IPS DF 19.7 (cell line): ENCODE measurements at regions not wholly inside any gene's neighbourhood (a gene's known extent, or its start where the extent isn't known, plus 50 kb on each side); places are given as distances from the start of the nearest gene placed in this dataset.

Experiments
- DNase-seq: peaks from one replicate; pipeline ENCODE4 v3.0.0-alpha.2; 2013; ENCODE audit warnings: low read depth, low spot score

GRCh38 chr7:17601921-17602320 lies 303.5 kb downstream of the AHR start:
- no peak for DNase-seq

DNA sequence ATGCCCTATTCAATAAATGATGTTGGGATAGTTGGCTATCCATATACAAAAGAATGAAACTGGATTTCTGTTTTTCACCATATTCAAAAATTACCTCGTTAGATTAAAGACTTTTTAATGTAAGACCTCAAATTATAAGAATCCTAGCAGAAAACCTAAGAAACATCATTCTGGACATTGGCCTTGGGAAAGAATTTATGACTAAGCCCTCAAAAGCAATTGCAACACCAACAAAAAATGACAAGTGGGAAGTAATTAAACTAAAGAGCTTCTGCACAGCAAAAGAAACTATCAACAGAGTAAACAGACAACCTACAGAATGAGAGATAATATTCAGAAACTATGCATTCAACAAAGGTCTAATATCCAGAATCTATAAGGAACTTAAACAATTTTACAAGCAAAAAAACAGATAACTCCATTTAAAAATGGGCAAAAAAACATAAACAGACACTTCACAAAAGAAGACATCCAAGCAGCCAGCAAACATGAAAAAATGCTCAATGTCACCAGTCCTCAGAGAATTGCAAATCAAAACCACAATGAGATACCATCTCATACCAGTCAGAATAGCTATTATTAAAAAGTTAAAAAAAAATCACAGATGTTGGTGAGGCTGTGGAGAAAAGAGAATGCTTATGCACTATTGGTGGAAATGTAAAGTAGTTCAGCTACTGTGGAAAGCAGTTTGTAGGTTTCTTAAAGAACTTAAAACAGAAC lies 309.8 kb downstream of the AHR start:
- DNase-seq, result no peak

DNA sequence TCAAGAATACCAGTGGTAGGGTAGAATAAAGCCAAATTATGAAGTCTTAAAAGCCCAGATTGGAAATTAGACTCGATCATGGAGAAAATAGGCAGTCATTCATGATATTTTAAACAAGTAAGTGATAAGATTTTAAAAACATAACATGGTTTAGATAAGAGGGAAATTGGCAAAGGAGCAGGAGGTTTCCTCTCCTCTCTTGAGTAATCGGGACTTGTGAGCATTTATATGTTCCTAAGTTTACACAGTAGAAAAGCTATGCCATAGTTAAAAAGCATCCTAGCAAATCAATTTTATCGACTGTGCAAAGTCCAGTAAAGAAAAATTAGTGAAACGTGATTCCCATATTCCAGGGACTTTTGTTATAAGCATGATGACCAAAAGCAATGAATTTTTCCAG lies 313.2 kb downstream of the AHR start:
- no peak for DNase-seq

GRCh38 chr7:17613338-17614041 lies 315.0 kb downstream of the AHR start:
- DNase-seq, result no peak

DNA sequence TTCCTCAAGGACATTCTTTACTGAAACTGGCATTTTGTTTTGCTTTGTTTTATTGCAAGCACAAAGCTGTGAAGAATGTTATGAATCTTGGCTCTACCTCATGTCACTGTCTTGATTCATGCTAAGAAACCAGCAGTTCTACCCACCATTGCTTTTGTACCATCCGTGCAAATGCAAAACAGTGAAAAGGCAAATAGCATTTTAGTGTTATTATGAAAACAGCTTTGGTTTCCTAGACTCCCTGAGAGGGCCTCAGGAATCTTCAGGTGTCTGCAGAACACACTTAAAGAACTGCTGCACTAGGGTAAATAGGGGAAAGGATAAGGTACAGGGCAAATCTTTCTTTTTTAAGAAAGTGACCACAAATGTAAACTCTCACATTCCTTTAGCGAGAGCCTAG lies 318.9 kb downstream of the AHR start:
- DNase-seq, result no peak

- DNase-seq, result no peak
Observed at GRCh38 chr7:17617857-17618651, 319.6 kb downstream of the AHR start.

GRCh38 chr7:17618652-17618974 lies 320.2 kb downstream of the AHR start:
- no peak for DNase-seq

GRCh38 chr7:17619196-17619818 lies 320.9 kb downstream of the AHR start:
- DNase-seq, result no peak

- no peak for DNase-seq
Observed at GRCh38 chr7:17620566-17620965, 319.7 kb downstream of the SNX13 start.

DNA sequence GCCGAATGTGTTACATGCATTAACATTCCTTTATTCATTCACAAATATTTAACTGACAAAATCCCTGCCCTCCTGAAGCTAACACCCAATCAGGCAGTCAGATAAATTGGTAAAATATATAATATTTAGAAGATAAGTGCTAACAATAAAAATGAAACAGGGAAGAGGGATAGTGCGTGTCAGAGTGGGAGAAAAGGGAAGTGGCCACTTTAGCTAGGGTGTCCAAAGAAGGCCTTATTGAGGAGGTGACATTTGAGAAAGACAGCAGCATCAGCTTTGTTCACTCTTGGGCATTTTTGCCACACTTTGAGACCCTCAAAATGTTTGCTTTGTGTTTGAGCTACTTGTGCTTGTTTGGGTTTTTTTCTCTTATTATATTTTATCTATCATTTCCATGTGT lies 317.8 kb downstream of the SNX13 start:
- no peak for DNase-seq

GRCh38 chr7:17623546-17624185 lies 316.6 kb downstream of the SNX13 start:
- no peak for DNase-seq

DNA sequence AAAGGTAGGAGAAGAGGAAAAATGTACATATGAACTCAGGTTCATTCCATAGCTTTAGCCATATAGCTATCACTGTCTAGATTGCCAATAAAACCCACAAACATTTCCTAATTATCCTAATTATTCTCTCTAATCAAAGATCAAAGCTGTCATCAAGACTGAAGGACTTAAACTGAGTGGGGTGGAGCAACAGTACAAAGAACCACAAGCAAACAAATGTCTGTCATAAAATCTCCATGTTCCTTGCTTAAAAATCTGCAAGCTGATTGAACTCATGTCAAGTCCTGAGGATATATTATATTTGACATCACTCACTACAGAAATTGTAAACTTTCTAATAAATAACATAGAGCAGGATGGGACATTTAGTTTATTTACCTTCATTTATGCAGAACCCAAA lies 315.9 kb downstream of the SNX13 start:
- no peak for DNase-seq

DNA sequence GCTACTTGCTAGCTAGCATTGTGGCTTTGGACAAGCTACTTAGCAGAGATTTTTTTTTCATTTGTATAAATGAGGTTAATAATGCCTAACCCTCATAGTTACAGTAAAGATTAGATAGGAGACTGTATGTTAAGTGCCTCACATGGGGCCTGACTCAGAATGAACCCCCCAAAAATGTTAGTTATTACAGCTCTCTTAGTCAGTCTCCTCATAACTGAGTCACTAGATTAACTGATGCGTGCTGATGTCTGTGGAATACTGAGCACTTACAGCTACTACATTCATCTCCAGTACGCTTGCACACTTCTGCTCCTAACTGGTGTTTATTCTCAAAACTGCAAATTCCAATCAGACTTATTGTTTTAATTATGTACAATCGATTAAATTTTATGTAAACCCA lies 315.3 kb downstream of the SNX13 start:
- DNase-seq, result no peak

DNA sequence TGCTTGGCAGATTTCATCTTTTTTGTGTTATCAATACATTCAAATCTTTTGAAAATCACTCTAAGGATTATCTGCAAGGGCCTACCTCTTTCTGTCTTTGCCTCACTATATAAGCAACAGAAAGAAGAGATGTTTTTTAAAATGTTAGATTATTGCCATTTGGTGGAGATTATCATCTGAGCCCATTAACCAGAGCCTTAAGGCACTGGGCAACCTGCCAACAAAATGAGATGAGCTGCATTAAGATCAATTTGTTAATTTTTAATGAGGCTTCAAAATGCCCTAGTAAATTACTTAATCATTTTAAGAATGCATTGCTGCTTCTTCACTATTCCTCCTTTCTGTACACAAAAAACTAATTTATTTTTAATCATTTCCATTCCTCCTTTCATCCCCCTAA lies 314.1 kb downstream of the SNX13 start:
- DNase-seq, result no peak

- DNase-seq, result no peak
Observed at GRCh38 chr7:17631061-17631460, 309.2 kb downstream of the SNX13 start.

DNA sequence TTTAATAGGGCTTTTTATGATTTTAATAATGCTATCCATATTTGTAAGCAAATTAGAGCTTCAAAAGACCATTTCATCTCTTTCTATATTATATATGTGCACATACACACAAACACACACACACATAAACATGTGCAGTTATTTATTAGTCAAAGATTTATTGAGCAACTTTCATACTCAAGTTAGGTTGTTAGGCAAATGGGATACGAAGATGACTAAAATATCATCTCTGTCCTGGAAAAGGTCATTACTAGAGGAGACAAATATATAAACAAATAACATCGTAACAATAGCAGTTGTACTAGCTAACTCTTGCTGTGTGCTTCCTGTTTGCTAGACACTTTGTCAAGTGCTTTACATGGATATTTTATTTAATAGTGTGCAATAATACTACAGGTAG lies 307.9 kb downstream of the SNX13 start:
- no peak for DNase-seq

GRCh38 chr7:17633067-17633466 lies 307.2 kb downstream of the SNX13 start:
- DNase-seq, result no peak

DNA sequence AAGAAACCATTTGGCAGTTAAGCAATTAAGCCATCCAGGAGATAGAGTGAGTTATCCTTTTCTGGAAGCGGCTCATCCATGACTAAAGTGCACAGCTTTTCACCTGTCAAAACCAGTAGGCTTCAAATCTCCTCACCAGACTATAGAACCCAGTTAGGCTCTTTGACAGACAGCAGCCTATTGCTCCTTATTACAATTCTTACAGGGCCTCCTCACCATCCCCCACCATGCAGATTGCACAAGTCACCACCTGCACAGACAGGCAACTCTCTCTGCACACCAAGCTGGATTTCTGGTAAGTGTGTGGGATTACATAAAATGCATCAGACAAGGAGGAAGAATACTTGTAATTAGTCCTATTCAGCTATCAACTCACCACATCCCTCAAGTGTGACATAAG lies 301.6 kb downstream of the SNX13 start:
- DNase-seq, result no peak

DNA sequence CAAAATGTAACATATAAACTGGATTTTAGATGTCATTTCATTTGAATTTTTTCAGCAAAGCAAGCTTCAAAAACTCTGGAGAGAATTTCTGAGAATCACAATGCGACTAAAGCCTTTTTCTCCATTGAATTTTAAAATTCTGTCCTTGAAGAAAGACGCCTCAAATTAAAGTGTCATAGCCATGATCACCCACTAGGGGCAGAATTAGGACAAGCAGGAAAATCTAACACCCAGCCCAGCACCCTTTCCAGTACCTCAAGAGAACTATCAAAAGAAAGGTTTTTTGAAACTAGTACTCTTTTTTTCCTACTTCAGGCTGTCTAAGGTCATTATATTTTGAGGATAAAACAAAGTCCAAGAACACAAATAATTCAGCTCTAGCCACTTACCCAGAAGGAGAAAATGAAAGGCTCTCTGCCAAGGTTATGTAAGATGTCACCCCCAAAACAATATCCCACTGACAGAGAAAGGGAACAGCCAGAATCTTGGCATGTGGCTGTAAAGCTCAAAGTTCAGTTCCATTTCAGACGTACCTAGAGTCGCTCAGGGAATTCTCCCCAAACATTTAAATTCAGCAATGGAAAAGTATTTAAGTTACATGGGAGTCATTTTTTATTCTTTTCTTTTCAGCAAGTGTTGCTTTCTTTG lies 299.4 kb downstream of the SNX13 start:
- peak; percentile 20 for DNase-seq

DNA sequence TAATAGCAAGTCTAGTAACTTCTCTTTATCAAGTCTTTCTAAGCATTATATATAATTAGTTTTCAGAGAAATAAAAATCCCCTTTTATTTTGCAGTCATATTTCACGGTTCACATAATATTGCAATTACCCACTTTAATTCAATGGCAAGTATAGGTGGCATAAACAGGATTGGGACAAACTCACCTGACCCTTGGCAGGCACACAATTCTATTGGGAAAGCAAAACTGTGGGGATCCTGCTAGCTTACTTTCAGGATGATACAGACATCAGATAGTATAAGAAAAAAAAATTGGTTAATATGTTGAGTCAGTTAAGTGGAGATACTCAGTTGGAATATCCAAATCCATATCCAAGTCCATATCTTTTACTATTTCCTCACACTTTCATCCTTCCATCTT lies 294.8 kb downstream of the SNX13 start:
- DNase-seq, result no peak

- no peak for DNase-seq
Observed at GRCh38 chr7:17646253-17646956, 293.9 kb downstream of the SNX13 start.
